ENCODE measurements at regions not wholly inside any gene's neighbourhood (a gene's known extent, or its start where the extent isn't known, plus 50 kb on each side); places are given as distances from the start of the nearest gene placed in this dataset.

GRCh38 chr12:66024949-66025348, 105.6 kb downstream of the LLPH start (continued):
- TF ChIP-seq, protein P1, sequence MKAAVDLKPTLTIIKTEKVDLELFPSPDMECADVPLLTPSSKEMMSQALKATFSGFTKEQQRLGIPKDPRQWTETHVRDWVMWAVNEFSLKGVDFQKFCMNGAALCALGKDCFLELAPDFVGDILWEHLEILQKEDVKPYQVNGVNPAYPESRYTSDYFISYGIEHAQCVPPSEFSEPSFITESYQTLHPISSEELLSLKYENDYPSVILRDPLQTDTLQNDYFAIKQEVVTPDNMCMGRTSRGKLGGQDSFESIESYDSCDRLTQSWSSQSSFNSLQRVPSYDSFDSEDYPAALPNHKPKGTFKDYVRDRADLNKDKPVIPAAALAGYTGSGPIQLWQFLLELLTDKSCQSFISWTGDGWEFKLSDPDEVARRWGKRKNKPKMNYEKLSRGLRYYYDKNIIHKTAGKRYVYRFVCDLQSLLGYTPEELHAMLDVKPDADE (IDR thresholded peaks at IDR 0.05): no peak
- TF ChIP-seq JUNB (IDR thresholded peaks at IDR 0.05; ENCODE audit: unreplicated experiment) (no peak), NANOG (IDR thresholded peaks at IDR 0.05; ENCODE audit: borderline replicate concordance) (no peak), EZH2 (IDR thresholded peaks at IDR 0.05; ENCODE audit: low read depth, unreplicated experiment) (no peak)

DNA sequence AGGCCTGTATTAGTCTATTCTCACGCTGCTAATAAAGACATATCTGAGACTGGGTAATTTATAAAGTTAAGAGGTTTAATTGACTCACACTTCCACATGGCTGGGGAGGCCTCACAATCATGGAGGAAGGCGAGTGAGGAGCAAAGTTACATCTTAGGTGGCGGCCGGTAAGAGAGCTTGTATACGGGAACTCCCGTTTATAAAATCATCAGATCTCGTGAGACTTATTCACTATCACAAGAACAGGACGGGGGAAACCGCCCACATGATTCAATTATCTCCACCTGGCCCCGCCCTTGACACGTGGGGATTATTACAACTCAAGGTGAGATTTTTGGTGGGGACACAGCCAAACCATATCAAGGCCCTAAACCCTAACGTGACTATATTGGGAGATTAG, 110.1 kb downstream of the LLPH start:
- no peaks in the 10 kb centered on the region for H3K36me3 Mint-ChIP-seq (ENCODE audit: low read depth)
- no peaks in the 10 kb centered on the region for H3K27me3 Mint-ChIP-seq (ENCODE audit: insufficient read depth, low read depth, poor library complexity)
- peak overlapping the region; percentile 57; the same call in 1 of the 2 replicates for H2AFZ ChIP-seq
- H3K4me1 Mint-ChIP-seq: no peaks in the 10 kb centered on the region
- no peaks in the 10 kb centered on the region for H3K9me3 Mint-ChIP-seq
- H3K79me2 ChIP-seq (replicated peaks; ENCODE audit: insufficient read depth): no peaks in the 10 kb centered on the region
- ATAC-seq: no peak
- H3F3A ChIP-seq (replicated peaks; ENCODE audit: low read depth): no peaks in the 10 kb centered on the region
- no peak overlapping the region for H3K27ac Mint-ChIP-seq
- no peaks in the 10 kb centered on the region for H3K9me2 ChIP-seq (ENCODE audit: insufficient read depth)
- H4K20me1 ChIP-seq (replicated peaks; ENCODE audit: insufficient read depth): no peaks in the 10 kb centered on the region
- TF ChIP-seq, protein P2, sequence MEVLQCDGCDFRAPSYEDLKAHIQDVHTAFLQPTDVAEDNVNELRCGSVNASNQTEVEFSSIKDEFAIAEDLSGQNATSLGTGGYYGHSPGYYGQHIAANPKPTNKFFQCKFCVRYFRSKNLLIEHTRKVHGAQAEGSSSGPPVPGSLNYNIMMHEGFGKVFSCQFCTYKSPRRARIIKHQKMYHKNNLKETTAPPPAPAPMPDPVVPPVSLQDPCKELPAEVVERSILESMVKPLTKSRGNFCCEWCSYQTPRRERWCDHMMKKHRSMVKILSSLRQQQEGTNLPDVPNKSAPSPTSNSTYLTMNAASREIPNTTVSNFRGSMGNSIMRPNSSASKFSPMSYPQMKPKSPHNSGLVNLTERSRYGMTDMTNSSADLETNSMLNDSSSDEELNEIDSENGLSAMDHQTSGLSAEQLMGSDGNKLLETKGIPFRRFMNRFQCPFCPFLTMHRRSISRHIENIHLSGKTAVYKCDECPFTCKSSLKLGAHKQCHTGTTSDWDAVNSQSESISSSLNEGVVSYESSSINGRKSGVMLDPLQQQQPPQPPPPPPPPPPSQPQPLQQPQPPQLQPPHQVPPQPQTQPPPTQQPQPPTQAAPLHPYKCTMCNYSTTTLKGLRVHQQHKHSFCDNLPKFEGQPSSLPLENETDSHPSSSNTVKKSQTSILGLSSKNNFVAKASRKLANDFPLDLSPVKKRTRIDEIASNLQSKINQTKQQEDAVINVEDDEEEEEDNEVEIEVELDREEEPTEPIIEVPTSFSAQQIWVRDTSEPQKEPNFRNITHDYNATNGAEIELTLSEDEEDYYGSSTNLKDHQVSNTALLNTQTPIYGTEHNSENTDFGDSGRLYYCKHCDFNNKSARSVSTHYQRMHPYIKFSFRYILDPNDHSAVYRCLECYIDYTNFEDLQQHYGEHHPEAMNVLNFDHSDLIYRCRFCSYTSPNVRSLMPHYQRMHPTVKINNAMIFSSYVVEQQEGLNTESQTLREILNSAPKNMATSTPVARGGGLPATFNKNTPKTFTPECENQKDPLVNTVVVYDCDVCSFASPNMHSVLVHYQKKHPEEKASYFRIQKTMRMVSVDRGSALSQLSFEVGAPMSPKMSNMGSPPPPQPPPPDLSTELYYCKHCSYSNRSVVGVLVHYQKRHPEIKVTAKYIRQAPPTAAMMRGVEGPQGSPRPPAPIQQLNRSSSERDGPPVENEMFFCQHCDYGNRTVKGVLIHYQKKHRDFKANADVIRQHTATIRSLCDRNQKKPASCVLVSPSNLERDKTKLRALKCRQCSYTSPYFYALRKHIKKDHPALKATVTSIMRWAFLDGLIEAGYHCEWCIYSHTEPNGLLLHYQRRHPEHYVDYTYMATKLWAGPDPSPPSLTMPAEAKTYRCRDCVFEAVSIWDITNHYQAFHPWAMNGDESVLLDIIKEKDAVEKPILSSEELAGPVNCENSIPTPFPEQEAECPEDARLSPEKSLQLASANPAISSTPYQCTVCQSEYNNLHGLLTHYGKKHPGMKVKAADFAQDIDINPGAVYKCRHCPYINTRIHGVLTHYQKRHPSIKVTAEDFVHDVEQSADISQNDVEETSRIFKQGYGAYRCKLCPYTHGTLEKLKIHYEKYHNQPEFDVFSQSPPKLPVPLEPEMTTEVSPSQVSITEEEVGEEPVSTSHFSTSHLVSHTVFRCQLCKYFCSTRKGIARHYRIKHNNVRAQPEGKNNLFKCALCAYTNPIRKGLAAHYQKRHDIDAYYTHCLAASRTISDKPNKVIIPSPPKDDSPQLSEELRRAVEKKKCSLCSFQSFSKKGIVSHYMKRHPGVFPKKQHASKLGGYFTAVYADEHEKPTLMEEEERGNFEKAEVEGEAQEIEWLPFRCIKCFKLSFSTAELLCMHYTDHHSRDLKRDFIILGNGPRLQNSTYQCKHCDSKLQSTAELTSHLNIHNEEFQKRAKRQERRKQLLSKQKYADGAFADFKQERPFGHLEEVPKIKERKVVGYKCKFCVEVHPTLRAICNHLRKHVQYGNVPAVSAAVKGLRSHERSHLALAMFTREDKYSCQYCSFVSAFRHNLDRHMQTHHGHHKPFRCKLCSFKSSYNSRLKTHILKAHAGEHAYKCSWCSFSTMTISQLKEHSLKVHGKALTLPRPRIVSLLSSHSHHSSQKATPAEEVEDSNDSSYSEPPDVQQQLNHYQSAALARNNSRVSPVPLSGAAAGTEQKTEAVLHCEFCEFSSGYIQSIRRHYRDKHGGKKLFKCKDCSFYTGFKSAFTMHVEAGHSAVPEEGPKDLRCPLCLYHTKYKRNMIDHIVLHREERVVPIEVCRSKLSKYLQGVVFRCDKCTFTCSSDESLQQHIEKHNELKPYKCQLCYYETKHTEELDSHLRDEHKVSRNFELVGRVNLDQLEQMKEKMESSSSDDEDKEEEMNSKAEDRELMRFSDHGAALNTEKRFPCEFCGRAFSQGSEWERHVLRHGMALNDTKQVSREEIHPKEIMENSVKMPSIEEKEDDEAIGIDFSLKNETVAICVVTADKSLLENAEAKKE (CRISPR knock-in tag; IDR thresholded peaks at IDR 0.05): no peak
- TF ChIP-seq, protein P1 (IDR thresholded peaks at IDR 0.05): no peak
- TF ChIP-seq EZH2phosphoT487 (IDR thresholded peaks at IDR 0.05; ENCODE audit: unreplicated experiment): no peak
- TF ChIP-seq NANOG (IDR thresholded peaks at IDR 0.05; ENCODE audit: borderline replicate concordance): no peak
- TF ChIP-seq, protein P3, sequence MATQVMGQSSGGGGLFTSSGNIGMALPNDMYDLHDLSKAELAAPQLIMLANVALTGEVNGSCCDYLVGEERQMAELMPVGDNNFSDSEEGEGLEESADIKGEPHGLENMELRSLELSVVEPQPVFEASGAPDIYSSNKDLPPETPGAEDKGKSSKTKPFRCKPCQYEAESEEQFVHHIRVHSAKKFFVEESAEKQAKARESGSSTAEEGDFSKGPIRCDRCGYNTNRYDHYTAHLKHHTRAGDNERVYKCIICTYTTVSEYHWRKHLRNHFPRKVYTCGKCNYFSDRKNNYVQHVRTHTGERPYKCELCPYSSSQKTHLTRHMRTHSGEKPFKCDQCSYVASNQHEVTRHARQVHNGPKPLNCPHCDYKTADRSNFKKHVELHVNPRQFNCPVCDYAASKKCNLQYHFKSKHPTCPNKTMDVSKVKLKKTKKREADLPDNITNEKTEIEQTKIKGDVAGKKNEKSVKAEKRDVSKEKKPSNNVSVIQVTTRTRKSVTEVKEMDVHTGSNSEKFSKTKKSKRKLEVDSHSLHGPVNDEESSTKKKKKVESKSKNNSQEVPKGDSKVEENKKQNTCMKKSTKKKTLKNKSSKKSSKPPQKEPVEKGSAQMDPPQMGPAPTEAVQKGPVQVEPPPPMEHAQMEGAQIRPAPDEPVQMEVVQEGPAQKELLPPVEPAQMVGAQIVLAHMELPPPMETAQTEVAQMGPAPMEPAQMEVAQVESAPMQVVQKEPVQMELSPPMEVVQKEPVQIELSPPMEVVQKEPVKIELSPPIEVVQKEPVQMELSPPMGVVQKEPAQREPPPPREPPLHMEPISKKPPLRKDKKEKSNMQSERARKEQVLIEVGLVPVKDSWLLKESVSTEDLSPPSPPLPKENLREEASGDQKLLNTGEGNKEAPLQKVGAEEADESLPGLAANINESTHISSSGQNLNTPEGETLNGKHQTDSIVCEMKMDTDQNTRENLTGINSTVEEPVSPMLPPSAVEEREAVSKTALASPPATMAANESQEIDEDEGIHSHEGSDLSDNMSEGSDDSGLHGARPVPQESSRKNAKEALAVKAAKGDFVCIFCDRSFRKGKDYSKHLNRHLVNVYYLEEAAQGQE (IDR thresholded peaks at IDR 0.05; ENCODE audit: unreplicated experiment): no peak
- TF ChIP-seq, protein P4, sequence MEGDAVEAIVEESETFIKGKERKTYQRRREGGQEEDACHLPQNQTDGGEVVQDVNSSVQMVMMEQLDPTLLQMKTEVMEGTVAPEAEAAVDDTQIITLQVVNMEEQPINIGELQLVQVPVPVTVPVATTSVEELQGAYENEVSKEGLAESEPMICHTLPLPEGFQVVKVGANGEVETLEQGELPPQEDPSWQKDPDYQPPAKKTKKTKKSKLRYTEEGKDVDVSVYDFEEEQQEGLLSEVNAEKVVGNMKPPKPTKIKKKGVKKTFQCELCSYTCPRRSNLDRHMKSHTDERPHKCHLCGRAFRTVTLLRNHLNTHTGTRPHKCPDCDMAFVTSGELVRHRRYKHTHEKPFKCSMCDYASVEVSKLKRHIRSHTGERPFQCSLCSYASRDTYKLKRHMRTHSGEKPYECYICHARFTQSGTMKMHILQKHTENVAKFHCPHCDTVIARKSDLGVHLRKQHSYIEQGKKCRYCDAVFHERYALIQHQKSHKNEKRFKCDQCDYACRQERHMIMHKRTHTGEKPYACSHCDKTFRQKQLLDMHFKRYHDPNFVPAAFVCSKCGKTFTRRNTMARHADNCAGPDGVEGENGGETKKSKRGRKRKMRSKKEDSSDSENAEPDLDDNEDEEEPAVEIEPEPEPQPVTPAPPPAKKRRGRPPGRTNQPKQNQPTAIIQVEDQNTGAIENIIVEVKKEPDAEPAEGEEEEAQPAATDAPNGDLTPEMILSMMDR (conservative IDR thresholded peaks at IDR 0.05; ENCODE audit: low read depth in 2 of 2): no peak
- TF ChIP-seq POLR2AphosphoS5 (IDR thresholded peaks at IDR 0.05; ENCODE audit: low read depth): no peak
- no peak for TF ChIP-seq JUNB (IDR thresholded peaks at IDR 0.05; ENCODE audit: unreplicated experiment)
- DNase-seq (ENCODE audit: low spot score): no peak
- H3K4me1 ChIP-seq (ENCODE audit: insufficient read depth): no peaks in the 10 kb centered on the region
- H3K4me3 ChIP-seq: no peak overlapping the region
- no peak overlapping the region for H3K4me2 ChIP-seq
- no peaks in the 10 kb centered on the region for H3K27me3 ChIP-seq (ENCODE audit: insufficient read depth)
- no peaks in the 10 kb centered on the region for H3K36me3 ChIP-seq (ENCODE audit: insufficient read depth)
- no peak overlapping the region for H3K27ac ChIP-seq (ENCODE audit: low read depth)
- H3K4me3 Mint-ChIP-seq: no peak overlapping the region

Data from GM23338 (cell line).